Right ventricle myocardium superior (tissue), 1 donor: ENCODE measurements at regions not wholly inside any gene's neighbourhood (a gene's known extent, or its start where the extent isn't known, plus 50 kb on each side); places are given as distances from the start of the nearest gene placed in this dataset.

Experiments used
- ATAC-seq: fragments of 200-7000 bp; cut with Tn5 transposase; one replicate; pipeline ENCODE4 v1.9.1; 2020; ENCODE audit warnings: mild to moderate bottlenecking; ENCODE audit not compliant: poor library complexity
- DNase-seq: peaks from one replicate; pipeline ENCODE4 v3.0.0-alpha.2; 2020
- intact Hi-C: fragments of 100-400 bp; cut with DNase I; formaldehyde crosslinking; loops from one replicate; pipeline ENCODE4 v1.11.2; 2022
- donor health status: DM: no; HTN: yes; CAD: no; lungs with severe emphysema.

- intact Hi-C loops = no loop called here
- ATAC-seq (no peak), DNase-seq (no peak)
Measured at GRCh38 chr20:48571949-48572847, 255.6 kb downstream of the PREX1 start.

GRCh38 chr20:48569679-48570078 lies 258.1 kb downstream of the PREX1 start:
- intact Hi-C loops = no loop called here
- ATAC-seq (no peak), DNase-seq (no peak)

- no peak for ATAC-seq
- intact Hi-C loops = no loop called here
- no peak for DNase-seq
Measured at GRCh38 chr20:48568520-48568919, 259.3 kb downstream of the PREX1 start.

GRCh38 chr20:48567145-48567544 lies 260.7 kb downstream of the PREX1 start:
- intact Hi-C loops = no loop called here
- no peak for ATAC-seq
- no peak for DNase-seq

- ATAC-seq = no peak
- DNase-seq = no peak
- intact Hi-C loops = no loop called here
Measured at GRCh38 chr20:48564982-48565539, 262.7 kb downstream of the PREX1 start.

GRCh38 chr20:48563191-48563870 lies 264.5 kb downstream of the PREX1 start:
- no peak for DNase-seq
- intact Hi-C loops = no loop called here
- no peak for ATAC-seq

GRCh38 chr20:48562586-48563116 lies 265.1 kb downstream of the PREX1 start:
- intact Hi-C loops = no loop called here

GRCh38 chr20:48558906-48559305 lies 268.9 kb downstream of the PREX1 start:
- intact Hi-C loops = no loop called here
- no peak for DNase-seq

More at GRCh38 chr20:48562586-48563116, 265.1 kb downstream of the PREX1 start:
- DNase-seq = no peak
- ATAC-seq = no peak

GRCh38 chr20:48557380-48557779 lies 270.4 kb downstream of the PREX1 start:
- no peak for ATAC-seq
- intact Hi-C loops = no loop called here
- DNase-seq = no peak

More at GRCh38 chr20:48558906-48559305, 268.9 kb downstream of the PREX1 start:
- ATAC-seq = no peak

GRCh38 chr20:48556956-48557355 lies 270.8 kb downstream of the PREX1 start:
- intact Hi-C loops = no loop called here
- ATAC-seq (no peak), DNase-seq (no peak)

- intact Hi-C loops = no loop called here
- DNase-seq = no peak
- no peak for ATAC-seq
Measured at GRCh38 chr20:48552550-48552949, 275.2 kb downstream of the PREX1 start.

- intact Hi-C loops = no loop called here
- no peak for DNase-seq
- no peak for ATAC-seq
Measured at GRCh38 chr20:48550814-48551213, 277.0 kb downstream of the PREX1 start.

GRCh38 chr20:48547664-48548063 lies 280.1 kb downstream of the PREX1 start:
- intact Hi-C loops = no loop called here
- DNase-seq (no peak), ATAC-seq (no peak)

- DNase-seq (no peak), ATAC-seq (no peak)
- intact Hi-C loops = no loop called here
Measured at GRCh38 chr20:48544402-48545339, 283.1 kb downstream of the PREX1 start.

- intact Hi-C loops = no loop called here
Measured at GRCh38 chr20:48541581-48542071, 286.2 kb downstream of the PREX1 start.

GRCh38 chr20:48538856-48539255 lies 288.9 kb downstream of the PREX1 start:
- intact Hi-C loops = no loop called here
- DNase-seq (no peak), ATAC-seq (no peak)

More at GRCh38 chr20:48541581-48542071, 286.2 kb downstream of the PREX1 start:
- ATAC-seq (no peak), DNase-seq (no peak)

GRCh38 chr20:48538058-48538825 lies 289.6 kb downstream of the PREX1 start:
- no peak for DNase-seq
- intact Hi-C loops = no loop called here
- no peak for ATAC-seq

- intact Hi-C loops = no loop called here
- ATAC-seq (no peak), DNase-seq (no peak)
Measured at GRCh38 chr20:48536206-48536605, 291.6 kb downstream of the PREX1 start.
